Renal cortical epithelial cell (primary cell): ENCODE measurements at regions not wholly inside any gene's neighbourhood (a gene's known extent, or its start where the extent isn't known, plus 50 kb on each side); places are given as distances from the start of the nearest gene placed in this dataset.
"Not testable (repeated sequence)": the region's sequence is repeated elsewhere in the genome, so short reads cannot be mapped to it uniquely, and the experiment has no call there.

Source experiments
- DNase-seq: peaks from one replicate; pipeline ENCODE4 v3.0.0-alpha.2; 2011; ENCODE audit warnings: low read depth

DNA sequence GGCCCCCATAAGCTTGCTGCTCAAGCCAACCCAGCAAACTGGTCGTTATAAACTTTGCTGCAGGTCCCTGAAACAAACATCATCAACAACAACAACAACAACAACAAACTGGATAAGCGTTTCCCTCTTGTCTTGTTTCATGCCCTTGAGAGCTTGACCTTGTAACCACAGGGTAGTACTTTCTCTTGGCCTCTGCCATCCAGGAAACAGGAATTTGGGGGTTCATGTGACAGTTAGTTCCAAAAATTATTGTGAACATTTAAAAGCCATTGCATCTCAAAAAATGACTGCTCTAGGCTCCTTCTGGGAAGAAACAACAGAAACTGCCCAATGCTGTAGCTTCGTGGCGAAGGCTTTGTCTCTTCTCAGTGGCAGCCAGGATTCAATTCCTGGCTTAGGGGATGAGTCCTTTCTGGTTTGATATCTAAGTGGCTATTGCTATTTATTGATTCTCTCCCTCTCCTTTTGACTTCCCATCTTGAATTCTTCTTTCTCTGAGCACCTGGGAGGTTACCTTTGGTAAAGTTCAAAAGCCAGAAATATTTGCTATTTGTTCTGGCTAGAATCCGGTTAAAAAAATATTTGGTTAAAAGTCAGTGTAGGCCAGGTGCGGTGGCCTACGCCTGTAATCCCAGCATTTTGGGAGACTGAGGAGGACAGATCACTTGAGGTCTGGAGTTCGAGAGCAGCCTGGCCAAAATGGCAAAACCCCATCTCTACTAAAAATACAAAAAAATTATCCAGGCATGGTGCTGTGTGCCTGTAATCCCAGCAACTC is 52.0 kb upstream of the CPM start:
- DNase-seq, result no peak

DNA sequence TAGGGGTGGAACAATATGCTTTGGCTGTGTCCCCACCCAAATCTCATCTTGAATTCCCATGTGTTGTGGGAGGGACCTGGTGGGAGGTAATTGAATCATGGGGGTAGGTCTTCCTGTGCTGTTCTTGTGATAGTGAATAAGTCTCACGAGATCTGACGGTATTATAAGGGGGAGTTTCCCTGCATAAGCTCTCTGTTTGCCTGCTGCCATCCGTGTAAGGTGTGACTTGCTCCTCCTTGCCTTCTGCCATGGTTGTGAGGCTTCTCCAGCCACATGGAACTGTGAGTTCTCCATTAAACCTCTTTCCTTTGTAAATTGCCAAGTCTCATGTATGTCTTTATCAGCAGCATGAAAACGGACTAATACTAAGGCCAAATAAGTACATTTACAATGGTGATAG is 64.6 kb upstream of the CPM start:
- not testable (repeated sequence) for DNase-seq

DNA sequence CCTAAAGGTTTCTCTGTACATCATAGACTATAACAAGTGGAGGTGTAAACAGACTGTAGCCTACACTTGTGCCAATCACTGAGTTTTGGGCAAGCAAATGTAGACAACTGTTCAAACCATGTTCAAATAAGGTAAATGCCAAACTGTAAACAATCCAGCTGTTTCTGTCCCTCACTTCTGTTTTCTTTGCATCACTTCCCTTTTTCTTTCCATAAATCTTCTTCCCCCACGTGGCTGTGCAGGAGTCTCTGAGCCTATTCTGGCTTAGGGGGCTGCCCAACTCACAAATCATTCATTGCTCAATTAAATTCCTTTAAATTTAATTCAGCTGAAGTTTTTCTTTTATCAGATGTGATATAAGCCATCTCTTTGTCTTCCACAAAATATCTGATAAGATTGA is 65.1 kb upstream of the CPM start:
- DNase-seq, result no peak

DNA sequence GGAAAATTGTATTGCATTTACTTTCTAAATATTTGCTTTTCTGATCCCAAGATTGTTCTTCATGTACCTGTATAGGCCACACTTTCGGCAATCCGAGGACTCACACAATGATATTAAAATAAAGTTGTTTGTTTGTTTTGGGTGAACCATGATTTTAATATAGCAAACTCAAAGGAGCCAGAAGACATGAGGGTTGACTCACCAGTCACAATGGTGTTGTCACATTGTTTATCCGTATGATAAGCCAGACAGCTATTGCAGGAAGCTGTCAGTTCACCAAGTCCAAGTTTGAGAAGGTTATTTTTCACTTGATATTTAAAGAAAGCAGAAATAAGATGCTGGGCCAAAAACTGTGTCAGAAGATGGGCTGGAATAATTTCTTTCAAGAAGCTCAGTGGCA is 67.1 kb upstream of the CPM start:
- DNase-seq, result no peak

DNA sequence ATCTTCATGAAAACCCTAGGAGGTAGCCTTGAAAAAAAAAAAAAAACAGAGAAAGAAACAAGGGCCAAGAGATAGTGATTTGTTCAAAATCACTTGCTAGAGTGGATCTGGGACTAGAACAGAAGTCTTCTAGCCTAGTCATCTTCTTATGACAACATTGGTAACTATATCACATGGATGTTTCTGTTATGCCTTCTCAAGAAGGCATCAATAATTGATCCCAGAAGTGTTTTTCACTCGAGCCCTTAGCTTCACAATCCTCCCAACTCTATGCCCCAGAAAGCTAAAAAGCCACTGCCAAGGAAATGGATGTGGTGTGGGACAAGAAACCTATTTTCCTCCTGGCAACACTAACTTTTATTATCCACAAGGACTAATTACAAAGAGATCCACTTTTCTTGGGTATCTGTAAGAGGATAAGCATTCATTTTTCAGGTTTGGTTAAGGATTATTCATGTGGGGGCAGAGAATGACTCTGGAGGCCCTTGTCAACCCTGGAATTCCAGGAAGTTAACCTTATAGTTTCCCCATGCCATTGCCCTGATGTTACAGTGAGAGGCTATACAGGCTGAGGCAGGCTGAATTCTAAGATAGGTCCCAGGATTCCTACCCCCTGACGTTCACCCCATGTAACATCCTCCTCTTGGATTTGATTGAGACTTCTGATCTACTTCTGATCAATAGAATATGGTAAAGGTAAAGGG is 67.7 kb upstream of the CPM start:
- peak; percentile 68 for DNase-seq

DNA sequence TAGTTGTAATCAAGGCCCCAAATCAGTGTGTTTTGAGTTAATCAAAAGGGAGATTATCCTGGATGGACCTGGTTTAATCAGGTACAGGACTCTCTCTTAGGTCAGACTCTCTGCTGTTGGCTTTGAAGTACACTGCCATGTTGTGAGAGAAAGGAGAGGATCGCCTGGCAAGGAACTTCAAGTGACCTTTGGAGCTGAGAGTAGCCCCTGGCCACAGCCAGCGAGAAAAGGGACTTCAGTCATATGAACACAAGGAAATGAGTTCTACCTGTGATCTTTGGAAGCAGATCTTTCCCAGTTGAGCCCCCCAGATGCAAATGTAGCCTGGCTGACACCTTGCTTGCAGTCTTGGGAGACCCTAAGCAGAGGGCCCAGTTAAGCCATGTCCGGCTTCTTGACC is 68.3 kb upstream of the CPM start:
- DNase-seq, result no peak

DNA sequence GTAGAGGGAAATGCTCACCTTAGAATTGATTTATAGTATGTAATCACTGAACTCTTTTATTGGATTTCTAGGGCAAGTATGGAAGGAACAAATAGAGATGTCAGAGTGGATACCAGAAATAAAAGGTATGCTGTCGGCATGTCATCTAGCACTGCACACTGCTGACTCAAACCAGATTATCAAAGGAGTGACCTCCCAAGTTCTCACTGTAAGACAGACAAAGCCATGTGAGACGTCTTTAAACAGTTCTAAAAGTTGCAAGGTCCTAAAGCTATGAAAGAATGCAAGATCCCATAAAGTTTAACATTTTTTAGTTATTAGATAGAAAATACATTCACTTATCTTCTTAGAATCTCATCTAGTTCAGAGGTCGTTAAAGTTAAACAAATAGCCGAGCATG is 70.0 kb upstream of the CPM start:
- DNase-seq, result no peak

DNA sequence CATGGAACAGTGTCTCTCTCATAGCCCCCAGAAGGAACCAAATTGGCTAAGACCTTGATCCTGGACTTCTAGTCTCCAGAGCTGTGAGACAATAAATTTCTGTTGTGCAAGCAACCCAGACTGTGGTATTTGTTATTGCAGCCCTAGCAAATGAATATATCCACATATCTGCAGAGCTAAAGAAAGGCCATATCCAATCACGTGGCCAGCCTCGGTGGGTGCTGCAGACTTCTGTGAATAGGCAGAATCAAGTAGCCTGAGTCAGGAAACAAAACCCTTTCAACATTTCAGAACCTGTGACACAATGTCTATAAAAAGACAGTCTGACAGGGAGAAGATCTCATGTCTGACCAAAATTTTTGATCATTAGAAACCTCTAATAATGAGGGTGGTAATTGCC is 71.0 kb upstream of the CPM start:
- no peak for DNase-seq

DNA sequence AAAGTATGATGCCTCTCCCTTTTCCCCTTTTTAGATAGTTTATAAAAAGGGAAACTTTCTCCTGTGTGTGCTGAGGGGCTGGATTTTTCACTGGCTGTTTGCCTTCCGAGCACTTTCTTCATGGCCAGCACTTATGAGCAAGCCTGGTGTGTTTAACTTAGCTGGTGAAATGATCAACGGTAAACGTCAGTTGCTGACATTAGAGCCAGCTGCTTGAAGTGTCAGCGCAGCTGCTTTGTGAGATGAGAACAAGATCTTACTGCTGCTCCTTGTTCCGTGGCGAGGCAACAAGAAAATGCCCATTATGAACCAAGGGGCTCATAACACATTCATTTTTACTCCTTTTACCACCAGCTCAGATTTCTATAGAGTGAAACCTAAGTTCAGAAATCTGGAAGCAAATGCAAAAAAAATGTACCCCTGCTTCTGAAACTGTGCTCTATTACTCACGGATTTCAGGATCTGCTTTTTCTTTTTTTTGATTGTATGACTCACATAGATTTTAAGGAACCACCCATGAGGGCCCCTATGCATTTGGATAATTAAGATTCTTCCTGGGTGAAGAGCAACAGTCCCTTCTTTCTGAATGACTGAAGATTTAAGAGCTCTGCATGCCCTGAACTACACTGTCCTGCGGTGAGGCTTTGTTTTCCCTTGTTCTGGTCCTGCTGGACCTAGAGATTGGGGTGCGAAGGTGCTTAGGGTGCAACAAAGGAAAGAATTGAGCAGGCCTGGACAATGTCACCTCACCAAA is 74.3 kb upstream of the CPM start:
- DNase-seq, result peak; percentile 68

DNA sequence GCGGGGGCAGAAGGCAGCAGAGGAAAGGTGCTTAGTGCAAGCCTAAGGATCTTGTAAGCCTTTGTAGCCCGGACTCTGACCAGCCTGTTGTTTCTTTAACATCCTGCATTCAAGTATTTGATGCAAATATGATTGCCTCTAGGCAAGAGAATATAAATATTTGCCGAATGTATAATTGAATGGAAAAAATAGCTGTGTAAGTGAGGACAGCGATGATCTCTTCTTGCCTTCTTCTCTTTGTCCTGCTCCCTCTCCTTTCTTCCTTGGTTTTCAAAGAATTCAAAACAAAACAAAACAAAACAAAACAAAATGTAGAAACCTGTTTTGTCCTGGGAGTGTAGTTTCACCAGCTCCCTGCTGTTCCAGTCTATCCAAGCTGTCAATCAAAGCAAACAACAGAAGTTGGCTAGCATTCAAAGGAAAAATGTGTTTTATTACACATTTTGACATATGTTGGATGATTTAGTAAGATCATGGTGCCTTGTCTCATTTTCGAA is 74.9 kb upstream of the CPM start:
- DNase-seq, result peak; percentile 28

DNA sequence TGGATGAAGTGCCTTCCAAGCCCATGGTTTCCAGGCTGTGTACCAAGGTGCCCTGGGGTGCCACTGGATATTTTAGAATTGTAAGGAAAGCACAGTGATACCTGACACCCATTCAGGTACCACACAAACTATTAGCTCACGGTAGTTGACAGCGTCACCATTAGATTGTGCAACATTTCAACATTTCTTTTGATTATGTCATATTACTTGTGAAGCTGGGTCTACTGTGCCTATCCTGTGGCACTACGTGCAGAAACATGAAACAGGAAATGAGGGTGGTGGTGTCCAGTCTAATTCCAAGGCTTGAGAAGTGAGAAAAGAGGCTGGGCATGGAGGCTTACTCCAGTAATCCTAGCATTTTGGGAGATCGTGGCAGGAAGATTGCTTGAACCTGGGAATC is 75.5 kb upstream of the CPM start:
- DNase-seq, result peak; percentile 62

DNA sequence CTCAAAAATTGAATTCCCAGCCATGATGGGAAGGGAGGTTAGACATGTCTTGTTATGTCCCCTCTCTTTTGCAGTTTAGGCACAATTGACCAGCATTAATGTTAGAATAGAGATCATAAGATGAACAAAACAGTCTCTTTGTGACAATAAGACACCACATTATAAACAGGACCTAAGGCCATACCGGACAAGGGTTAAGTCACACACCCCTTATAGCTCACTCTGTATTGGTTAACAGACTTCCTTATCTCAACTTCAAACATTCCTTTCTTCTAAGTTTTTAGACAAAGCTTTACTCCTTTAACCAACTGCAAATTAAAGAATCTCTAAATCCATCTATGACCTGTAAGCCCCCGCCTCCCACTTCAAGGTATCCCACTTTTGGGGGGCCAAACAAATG is 81.1 kb upstream of the CPM start:
- DNase-seq, result no peak

DNA sequence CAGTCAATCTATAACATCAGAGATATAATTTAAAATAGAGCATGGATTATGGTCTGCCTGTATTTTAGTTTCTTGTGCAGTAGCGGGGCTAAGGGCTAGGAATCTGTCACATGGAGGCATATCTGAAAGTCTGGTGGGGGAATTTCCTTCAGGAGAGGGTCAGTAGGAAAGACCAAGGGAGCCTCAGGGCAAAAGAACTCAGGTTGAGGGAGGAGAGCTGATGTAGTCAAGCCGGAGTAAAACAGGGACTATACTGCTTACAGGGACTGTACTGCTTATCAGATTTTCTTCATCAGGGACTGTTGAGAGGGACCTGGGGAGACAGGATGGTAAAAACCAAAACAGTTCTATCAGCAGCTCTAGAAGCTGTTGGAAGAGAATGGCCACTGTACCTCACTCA is 82.0 kb upstream of the CPM start:
- DNase-seq, result no peak

DNA sequence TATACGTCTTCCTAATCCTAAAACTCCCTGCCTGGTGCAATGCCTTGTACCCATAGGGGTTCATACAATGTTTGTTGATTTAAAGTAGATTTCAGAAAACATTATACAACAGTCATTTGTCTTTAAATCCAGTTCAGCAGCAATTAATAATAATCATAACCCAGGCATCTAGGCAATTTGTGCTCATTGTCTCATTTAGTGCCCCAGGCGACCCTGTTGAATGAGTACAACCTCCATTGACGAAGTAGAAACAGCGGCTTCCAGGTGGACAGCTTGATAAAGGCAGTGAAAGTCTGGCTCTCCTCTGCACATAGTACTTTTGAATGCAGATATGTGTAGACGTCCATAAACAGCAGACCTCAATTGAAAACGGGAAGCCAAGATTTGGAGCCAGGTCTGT is 82.9 kb upstream of the CPM start:
- no peak for DNase-seq

DNA sequence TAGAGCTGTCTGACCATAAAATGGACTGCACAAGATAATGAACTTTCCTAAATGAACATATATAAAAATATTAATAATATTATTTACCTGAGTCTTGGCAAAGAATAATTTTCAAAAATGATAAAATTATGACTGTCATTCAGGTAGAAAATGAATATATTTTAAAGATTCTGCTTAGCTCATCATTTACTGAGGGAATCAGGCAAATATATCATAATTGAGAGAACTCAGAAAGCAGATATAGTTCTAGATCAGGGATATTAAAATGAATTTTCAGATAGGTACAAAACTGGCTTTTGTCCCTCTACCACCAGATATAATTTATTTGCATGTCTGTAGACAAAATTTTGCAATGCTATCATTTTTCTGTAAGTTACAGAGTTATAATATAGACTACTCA is 86.1 kb upstream of the CPM start:
- DNase-seq, result no peak

DNA sequence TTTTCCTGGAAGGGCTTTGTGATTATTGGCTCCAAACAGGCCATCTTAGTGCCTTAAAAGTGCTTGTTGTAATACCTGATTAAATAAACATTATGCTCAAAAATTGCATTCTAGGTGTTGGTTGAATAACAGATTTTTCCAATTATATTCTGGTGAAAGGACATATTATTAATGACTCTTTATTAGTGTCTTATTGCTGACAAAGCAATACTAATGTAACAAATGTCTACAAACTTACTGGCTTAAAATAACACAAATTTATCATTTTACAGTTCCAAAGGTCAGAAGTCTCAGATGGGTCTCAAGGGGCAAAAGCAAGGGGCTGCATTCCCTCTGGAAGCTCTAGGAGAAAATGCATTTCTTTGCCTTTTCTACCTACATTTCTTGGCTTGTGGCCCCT is 86.9 kb upstream of the CPM start:
- no peak for DNase-seq

DNA sequence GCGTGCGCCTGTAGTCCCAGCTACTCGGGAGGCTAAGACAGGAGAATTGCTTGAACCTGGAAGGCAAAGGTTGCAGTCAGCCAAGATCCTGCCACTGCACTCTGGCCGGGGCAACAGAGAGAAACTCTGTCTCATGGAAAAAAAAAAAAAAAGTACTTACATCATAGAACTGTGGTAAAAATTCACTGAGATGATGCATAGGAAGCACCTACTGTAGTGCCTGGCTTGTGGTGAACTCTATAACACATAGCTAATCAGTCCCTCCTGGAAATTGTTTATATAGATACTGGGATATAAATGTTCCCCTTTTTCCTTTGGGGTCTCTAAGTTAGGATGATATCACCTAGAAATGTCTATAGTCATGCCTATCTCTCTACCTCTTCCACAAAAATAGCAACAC is 89.7 kb upstream of the CPM start:
- peak; percentile 54 for DNase-seq

DNA sequence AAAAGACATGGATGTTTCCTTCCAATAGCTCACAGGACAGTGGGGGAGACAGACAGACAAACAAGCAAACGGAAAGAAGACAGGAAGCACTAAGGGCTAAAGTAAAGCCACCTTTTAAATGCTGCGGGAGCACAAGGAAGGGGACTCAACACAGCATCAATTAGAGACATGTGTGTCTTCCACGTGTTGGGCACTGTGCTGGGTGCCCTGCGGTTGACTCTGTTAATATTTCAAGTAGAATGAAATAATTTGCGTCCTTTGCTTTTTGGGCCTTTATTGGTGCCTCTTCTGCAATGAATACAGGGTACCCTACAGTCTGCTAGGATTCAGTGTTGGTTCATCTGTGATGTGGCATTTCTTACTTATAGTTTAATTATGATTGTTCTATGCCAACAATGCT is 90.9 kb upstream of the CPM start:
- peak; percentile 49 for DNase-seq

DNA sequence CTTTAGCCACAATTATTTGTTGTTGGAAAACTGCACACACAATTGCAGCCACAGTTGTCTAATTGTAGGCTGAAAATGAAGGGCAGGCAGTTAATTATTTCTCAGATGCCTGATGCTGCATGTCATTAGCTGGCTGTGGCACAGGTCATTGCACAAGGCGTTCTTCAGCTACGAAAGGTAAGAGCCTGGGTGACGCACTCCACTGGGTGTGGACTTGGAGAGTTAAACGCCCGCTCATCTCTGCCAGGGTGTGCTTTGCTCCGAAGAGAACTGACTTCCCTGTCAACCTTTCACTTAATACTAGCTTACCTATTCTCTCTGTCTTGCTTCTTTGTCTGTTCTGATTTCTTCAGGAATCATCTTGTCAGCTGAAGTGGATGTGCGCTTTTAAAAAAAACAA is 91.4 kb upstream of the CPM start:
- DNase-seq, result peak; percentile 100

DNA sequence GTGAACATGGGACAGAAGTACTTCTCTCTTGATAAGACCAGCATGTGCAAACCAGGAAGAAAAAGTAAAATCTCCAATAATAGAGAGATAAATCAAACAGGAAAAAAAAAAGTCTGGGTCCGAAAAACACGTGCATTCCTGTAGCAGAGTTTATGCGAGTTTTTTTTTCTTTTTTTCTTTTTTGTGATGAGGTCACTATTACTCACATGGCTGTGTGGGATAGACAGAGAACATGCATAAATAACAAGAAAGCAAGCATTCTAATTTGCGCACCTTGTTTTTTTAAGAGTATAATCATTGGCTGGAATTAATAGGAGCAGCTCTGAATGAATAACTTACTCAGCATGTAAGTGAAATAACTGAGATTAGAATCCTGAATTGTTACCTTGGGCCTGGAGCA is 91.9 kb upstream of the CPM start:
- peak; percentile 98 for DNase-seq

DNA sequence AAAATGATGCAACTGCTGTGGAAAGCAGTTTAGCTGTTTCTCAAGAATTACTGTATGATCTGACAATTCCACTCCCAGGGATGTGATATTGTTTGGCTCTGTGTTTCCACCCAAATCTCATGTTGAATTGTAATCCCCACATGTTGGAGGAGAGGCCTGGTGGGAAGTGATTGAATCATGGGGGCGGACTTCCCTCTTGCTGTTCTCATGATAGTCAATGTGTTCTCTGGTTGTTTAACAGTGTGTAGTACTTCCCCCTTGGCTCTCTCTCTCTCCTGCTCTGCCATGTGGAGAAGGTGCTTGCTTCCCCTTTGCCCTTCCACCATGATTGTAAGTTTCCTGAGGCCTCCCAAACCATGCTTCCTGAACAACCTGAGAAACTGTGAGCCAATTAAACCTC is 93.4 kb upstream of the CPM start:
- DNase-seq, result peak; percentile 24

DNA sequence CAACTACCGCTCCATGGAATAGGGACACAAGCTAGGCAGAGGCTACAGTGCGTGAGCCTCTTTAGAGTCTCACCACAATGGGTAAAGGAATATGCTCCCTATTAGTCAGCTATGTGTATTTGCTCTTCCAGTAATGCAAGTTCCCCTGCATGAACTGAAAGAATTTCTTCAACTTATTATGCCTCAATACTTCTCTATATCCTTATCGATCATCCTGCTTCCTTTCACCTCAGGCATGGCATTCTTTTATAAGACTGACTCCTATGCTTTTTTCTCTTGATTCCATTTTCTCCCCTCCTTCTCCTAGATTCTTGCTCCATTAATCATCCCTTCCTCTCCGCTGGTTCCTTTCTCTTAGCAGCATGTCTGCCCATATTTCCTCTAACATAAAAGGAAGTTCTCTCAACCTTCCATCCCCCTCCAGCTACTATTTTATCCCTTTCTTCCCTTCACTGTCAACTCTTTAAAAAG is 94.5 kb upstream of the CPM start:
- peak; percentile 73 for DNase-seq
